Lower leg skin (tissue), 4 donors: ENCODE measurements at regions not wholly inside any gene's neighbourhood (a gene's known extent, or its start where the extent isn't known, plus 50 kb on each side); places are given as distances from the start of the nearest gene placed in this dataset.

ENCODE experiments used
- DNase-seq, 2 donors: peaks; one replicate each; pipeline ENCODE4 v3.0.0-alpha.2; 2019; ENCODE audit warnings: low spot score in 2 of 2
- H3K4me3 ChIP-seq: fragments of 200-600 bp; sonication (generic); 2 replicates; pipeline ENCODE4 v1.5.1; 2017; ENCODE audit warnings: mild to moderate bottlenecking, low read depth; ENCODE audit not compliant: poor library complexity, severe bottlenecking
- CTCF ChIP-seq, 3 donors: fragments of 450-650 bp; IDR thresholded peaks; one replicate each; pipeline ENCODE4 v1.5.1; 2016; ENCODE audit warnings: antibody characterized with exemption in 3 of 3, mild to moderate bottlenecking in 3 of 3, moderate library complexity in 2 of 3
- POLR2A ChIP-seq, 2 donors: fragments of 450-650 bp; IDR thresholded peaks; one replicate each; pipeline ENCODE4 v1.6.1; 2016 to 2017; ENCODE audit warnings: antibody characterized with exemption in 2 of 2, mild to moderate bottlenecking in 1 of 2, moderate library complexity in 1 of 2
- WGBS, 2 donors: methylation state at CpG; one replicate each; pipeline ENCODE4 v1.1.5; 2018; 5-methylcytosine and 5-hydroxymethylcytosine counted together
- intact Hi-C: fragments of 100-400 bp; cut with DNase I; formaldehyde crosslinking; loops from one replicate; pipeline ENCODE4 v1.15.0; 2023; ENCODE audit warnings: low total_unique reads

GRCh38 chr3:105210141-105210540, 156.6 kb upstream of the ALCAM start:
- no peak overlapping the region for H3K4me3 ChIP-seq
- DNase-seq = no peak
- 88 to 89% methylated on average over 1 of the region's 1 CpG for WGBS, 2 donors
- intact Hi-C loops = no loop called here
- TF ChIP-seq CTCF (IDR thresholded peaks at IDR 0.05) (no peak), POLR2A (IDR thresholded peaks at IDR 0.05) (no peak)

- intact Hi-C loops = no loop called here
- H3K4me3 ChIP-seq = no peak overlapping the region
- 69 to 72% methylated on average over 1 of the region's 1 CpG for WGBS, 2 donors
- TF ChIP-seq POLR2A (IDR thresholded peaks at IDR 0.05) (no peak), CTCF (IDR thresholded peaks at IDR 0.05) (no peak)
- no peak for DNase-seq
Measured at GRCh38 chr3:105214590-105214989, 152.1 kb upstream of the ALCAM start.

GRCh38 chr3:105222568-105223093, 144.1 kb upstream of the ALCAM start:
- 65 to 76% methylated on average over 8 of the region's 8 CpGs for WGBS, 2 donors

GRCh38 chr3:105223815-105224214, 142.9 kb upstream of the ALCAM start:
- TF ChIP-seq CTCF (IDR thresholded peaks at IDR 0.05) = no peak
- no peak for TF ChIP-seq POLR2A (IDR thresholded peaks at IDR 0.05)
- WGBS, 2 donors = 87 to 92% methylated on average over 11 of the region's 11 CpGs
- no peak for DNase-seq
- no peak overlapping the region for H3K4me3 ChIP-seq
- intact Hi-C loops = no loop called here

More at GRCh38 chr3:105222568-105223093, 144.1 kb upstream of the ALCAM start:
- H3K4me3 ChIP-seq = no peak overlapping the region
- TF ChIP-seq CTCF (IDR thresholded peaks at IDR 0.05) (no peak), POLR2A (IDR thresholded peaks at IDR 0.05) (no peak)
- no peak for DNase-seq
- intact Hi-C loops = no loop called here

- no peak for DNase-seq
- intact Hi-C loops = no loop called here
- no peak overlapping the region for H3K4me3 ChIP-seq
- WGBS, 2 donors = 80 to 87% methylated on average over 3 of the region's 3 CpGs
- TF ChIP-seq POLR2A (IDR thresholded peaks at IDR 0.05) = no peak
- TF ChIP-seq CTCF (IDR thresholded peaks at IDR 0.05) = no peak
Measured at GRCh38 chr3:105228696-105229095, 138.0 kb upstream of the ALCAM start.

GRCh38 chr3:105232553-105232952, 134.2 kb upstream of the ALCAM start:
- H3K4me3 ChIP-seq = no peak overlapping the region
- intact Hi-C loops = no loop called here
- WGBS, 2 donors = 46 to 47% methylated on average over 1 of the region's 1 CpG
- TF ChIP-seq POLR2A (IDR thresholded peaks at IDR 0.05) = no peak
- no peak for TF ChIP-seq CTCF (IDR thresholded peaks at IDR 0.05)
- no peak for DNase-seq
